ENCODE measurements at regions not wholly inside any gene's neighbourhood (a gene's known extent, or its start where the extent isn't known, plus 50 kb on each side); places are given as distances from the start of the nearest gene placed in this dataset.
A peak's percentile ranks its signal among the peaks of the same experiment; 100 is the strongest.

DNA sequence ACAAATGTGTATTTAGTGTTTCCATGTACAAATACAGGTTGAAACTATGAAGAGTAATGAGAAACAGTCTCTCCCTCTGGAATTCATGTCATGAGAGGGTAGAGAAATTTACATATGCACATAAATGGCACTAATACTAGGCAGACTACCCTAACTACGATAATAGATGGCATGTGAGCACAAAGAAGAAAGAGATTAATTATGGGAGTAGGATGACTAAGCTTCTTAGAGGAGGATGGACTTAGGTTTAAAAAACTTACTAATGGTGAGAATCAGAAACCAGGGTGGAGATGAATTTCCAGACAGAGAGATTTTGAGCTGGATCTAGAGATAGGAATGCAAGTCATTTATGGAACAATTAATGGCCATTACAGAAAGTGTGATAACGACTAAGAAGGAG is 225.3 kb upstream of the HTR1E start:
- Histone ChIP-seq H4K91ac (ENCODE audit: insufficient read length, low read depth, low read length) (no peak overlapping the region), H4K20me1 (ENCODE audit: control insufficient read depth, insufficient read depth, insufficient read length) (no peaks in the 10 kb centered on the region), H3K14ac (ENCODE audit: insufficient read depth, low read length) (no peak overlapping the region), H3K79me2 (ENCODE audit: insufficient read depth, low read length) (no peaks in the 10 kb centered on the region), H3K79me1 (ENCODE audit: insufficient read depth, low read depth, low read length, poor library complexity, severe bottlenecking) (no peaks in the 10 kb centered on the region), H2AK5ac (ENCODE audit: insufficient read length, low read length) (no peak overlapping the region), H3K4ac (ENCODE audit: low read depth, low read length) (no peak overlapping the region), H3T11ph (ENCODE audit: low read length) (no peak overlapping the region), H2AFZ (ENCODE audit: low read length) (no peak overlapping the region), H4K5ac (ENCODE audit: insufficient read length, low read depth, low read length) (no peak overlapping the region), H2BK12ac (ENCODE audit: insufficient read length, low read depth, low read length) (no peak overlapping the region), H2BK15ac (ENCODE audit: low read depth, low read length) (no peak overlapping the region), H4K8ac (replicated peaks; ENCODE audit: insufficient read length, low read depth, low read length) (no peak overlapping the region), H3K56ac (ENCODE audit: insufficient read length, low read depth, low read length) (no peak overlapping the region), H3K9ac (ENCODE audit: extremely low read depth, insufficient read length, low read length) (no peak overlapping the region), H3K4me2 (ENCODE audit: insufficient read depth, insufficient read length, low read length) (no peak overlapping the region), H3K23ac (ENCODE audit: insufficient read length, low read depth, low read length) (no peak overlapping the region), H3K9me3 (ENCODE audit: control insufficient read depth, low read depth, low read length) (no peaks in the 10 kb centered on the region), H3K27ac (ENCODE audit: insufficient read length, low read depth, low read length) (no peak overlapping the region), H3K27me3 (ENCODE audit: insufficient read depth, low read length) (no peaks in the 10 kb centered on the region), H2BK20ac (ENCODE audit: low read depth, low read length, poor library complexity, severe bottlenecking) (no peak overlapping the region), H2BK5ac (ENCODE audit: insufficient read length, low read length) (no peak overlapping the region), H2BK120ac (ENCODE audit: low read depth, low read length, poor library complexity, severe bottlenecking) (no peak overlapping the region), H3K18ac (ENCODE audit: insufficient read length, low read depth, low read length) (no peak overlapping the region), H3K4me1 (ENCODE audit: insufficient read depth, low read length) (no peaks in the 10 kb centered on the region), H3K23me2 (ENCODE audit: insufficient read length, low read depth, low read length, poor library complexity, severe bottlenecking) (no peaks in the 10 kb centered on the region)
- DNase-seq: no peak
- Mint-ChIP-seq H3K27me3 (ENCODE audit: low read depth) (no peaks in the 10 kb centered on the region), H3K27ac (peak overlapping the region in 1 of 3 experiments; percentile 1; a peak in 3 of 7 replicates), H3K9me3 (no peaks in the 10 kb centered on the region), H3K4me3 (no peak overlapping the region), H3K4me1 (peaks cover 8 to 11% of the 10 kb centered on the region in 2 experiments), H3K36me3 (ENCODE audit: insufficient read depth in 1 of 3, low read depth in 3 of 3) (no peaks in the 10 kb centered on the region; a peak in 1 of 7 replicates)
- TF ChIP-seq, protein P1, sequence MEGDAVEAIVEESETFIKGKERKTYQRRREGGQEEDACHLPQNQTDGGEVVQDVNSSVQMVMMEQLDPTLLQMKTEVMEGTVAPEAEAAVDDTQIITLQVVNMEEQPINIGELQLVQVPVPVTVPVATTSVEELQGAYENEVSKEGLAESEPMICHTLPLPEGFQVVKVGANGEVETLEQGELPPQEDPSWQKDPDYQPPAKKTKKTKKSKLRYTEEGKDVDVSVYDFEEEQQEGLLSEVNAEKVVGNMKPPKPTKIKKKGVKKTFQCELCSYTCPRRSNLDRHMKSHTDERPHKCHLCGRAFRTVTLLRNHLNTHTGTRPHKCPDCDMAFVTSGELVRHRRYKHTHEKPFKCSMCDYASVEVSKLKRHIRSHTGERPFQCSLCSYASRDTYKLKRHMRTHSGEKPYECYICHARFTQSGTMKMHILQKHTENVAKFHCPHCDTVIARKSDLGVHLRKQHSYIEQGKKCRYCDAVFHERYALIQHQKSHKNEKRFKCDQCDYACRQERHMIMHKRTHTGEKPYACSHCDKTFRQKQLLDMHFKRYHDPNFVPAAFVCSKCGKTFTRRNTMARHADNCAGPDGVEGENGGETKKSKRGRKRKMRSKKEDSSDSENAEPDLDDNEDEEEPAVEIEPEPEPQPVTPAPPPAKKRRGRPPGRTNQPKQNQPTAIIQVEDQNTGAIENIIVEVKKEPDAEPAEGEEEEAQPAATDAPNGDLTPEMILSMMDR (conservative IDR thresholded peaks at IDR 0.05): no peak
- no CpG with 5 or more reads among the region's 2 CpGs for WGBS (ENCODE audit: extremely low coverage, insufficient read length, low lambda C conversion rate)
